22Rv1 (cell line): ENCODE measurements at regions not wholly inside any gene's neighbourhood (a gene's known extent, or its start where the extent isn't known, plus 50 kb on each side); places are given as distances from the start of the nearest gene placed in this dataset.

ENCODE experiments used
- H3K27ac ChIP-seq: fragments of 450-650 bp; 2 replicates; pipeline ENCODE4 v1.5.1; 2017
- CTCF ChIP-seq: fragments of 450-650 bp; IDR thresholded peaks from 2 replicates; pipeline ENCODE4 v1.5.1; 2017; ENCODE audit warnings: mild to moderate bottlenecking
- ZFX ChIP-seq: fragments of 450-650 bp; IDR thresholded peaks from 2 replicates; pipeline ENCODE4 v1.6.1; 2017; ENCODE audit warnings: antibody characterized with exemption, borderline replicate concordance

- H3K27ac ChIP-seq = no peak overlapping the region
- TF ChIP-seq CTCF = no peak
- no peak for TF ChIP-seq ZFX
Observed at GRCh38 chr4:153045111-153045982, 109.2 kb downstream of the FHDC1 start.

- H3K27ac ChIP-seq = no peak overlapping the region
- TF ChIP-seq CTCF (no peak), ZFX (no peak)
Observed at GRCh38 chr4:153058671-153059060, 122.5 kb downstream of the FHDC1 start.

- TF ChIP-seq ZFX (no peak), CTCF (no peak)
Observed at GRCh38 chr4:153060196-153060595, 124.1 kb downstream of the FHDC1 start.

GRCh38 chr4:153061971-153062370, 125.8 kb downstream of the FHDC1 start:
- no peak for TF ChIP-seq CTCF
- H3K27ac ChIP-seq = no peak overlapping the region

More at GRCh38 chr4:153060196-153060595, 124.1 kb downstream of the FHDC1 start:
- H3K27ac ChIP-seq = no peak overlapping the region

- TF ChIP-seq CTCF (no peak), ZFX (no peak)
- H3K27ac ChIP-seq = no peak overlapping the region
Observed at GRCh38 chr4:153062652-153063168, 126.6 kb downstream of the FHDC1 start.

GRCh38 chr4:153063490-153063889, 127.4 kb downstream of the FHDC1 start:
- no peak overlapping the region for H3K27ac ChIP-seq
- TF ChIP-seq CTCF (no peak), ZFX (no peak)

- no peak for TF ChIP-seq CTCF
- TF ChIP-seq ZFX = no peak
- H3K27ac ChIP-seq = no peak overlapping the region
Observed at GRCh38 chr4:153064571-153064970, 128.4 kb downstream of the FHDC1 start.
